ENCODE measurements at regions not wholly inside any gene's neighbourhood (a gene's known extent, or its start where the extent isn't known, plus 50 kb on each side); places are given as distances from the start of the nearest gene placed in this dataset.

DNA sequence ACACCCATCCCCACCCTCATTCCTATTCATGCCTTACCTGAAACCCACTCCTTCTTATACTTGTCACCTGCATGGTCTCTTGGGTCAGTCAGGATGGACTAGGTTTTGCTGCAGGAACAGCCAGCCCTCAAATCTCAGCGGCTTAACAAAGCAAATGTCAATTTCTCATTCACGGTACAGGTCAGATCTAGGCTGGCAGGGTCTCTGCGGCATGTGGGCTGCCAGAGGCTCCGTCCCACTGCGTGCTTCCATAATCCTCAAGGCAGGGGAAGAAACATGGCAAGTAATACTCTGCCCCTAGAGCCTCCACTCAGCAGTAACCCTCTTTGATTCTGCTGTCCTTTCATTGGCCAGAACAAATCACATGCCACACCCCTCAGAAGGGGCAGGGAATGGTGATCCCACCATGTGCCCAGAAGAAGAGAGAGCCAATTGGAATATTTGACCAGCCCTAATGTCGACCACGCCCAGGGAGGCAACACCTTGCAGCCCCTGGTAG is 114.9 kb upstream of the ZMIZ1 start:
- TF ChIP-seq POLR2A (IDR thresholded peaks at IDR 0.05) (no peak), EP300 (IDR thresholded peaks at IDR 0.05) (no peak)
- TF ChIP-seq, protein P1, sequence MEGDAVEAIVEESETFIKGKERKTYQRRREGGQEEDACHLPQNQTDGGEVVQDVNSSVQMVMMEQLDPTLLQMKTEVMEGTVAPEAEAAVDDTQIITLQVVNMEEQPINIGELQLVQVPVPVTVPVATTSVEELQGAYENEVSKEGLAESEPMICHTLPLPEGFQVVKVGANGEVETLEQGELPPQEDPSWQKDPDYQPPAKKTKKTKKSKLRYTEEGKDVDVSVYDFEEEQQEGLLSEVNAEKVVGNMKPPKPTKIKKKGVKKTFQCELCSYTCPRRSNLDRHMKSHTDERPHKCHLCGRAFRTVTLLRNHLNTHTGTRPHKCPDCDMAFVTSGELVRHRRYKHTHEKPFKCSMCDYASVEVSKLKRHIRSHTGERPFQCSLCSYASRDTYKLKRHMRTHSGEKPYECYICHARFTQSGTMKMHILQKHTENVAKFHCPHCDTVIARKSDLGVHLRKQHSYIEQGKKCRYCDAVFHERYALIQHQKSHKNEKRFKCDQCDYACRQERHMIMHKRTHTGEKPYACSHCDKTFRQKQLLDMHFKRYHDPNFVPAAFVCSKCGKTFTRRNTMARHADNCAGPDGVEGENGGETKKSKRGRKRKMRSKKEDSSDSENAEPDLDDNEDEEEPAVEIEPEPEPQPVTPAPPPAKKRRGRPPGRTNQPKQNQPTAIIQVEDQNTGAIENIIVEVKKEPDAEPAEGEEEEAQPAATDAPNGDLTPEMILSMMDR (IDR thresholded peaks at IDR 0.05), result no peak
